ENCODE measurements at regions not wholly inside any gene's neighbourhood (a gene's known extent, or its start where the extent isn't known, plus 50 kb on each side); places are given as distances from the start of the nearest gene placed in this dataset.

DNA sequence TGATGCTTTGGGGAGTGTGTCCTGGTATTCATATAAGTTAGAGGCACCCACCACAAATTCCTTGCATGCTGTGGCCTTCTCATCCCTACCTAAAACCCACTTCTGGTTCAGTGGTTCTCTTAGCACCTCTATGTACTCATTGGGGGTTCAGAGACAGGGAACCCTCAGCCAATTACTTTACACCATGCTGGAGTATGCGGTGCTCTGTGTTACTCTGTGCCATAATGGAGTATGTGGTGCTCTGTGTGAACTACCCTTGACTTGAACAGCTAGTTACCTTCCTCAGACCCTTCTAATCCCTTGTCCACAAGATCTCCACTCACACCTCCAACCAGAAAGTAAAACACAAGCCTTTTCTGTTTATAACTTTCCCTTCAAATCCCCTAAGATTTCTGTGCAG, 172.5 kb upstream of the E2F7 start:
- no peaks in the 10 kb centered on the region for H4K20me1 ChIP-seq (ENCODE audit: insufficient read depth)
- WGBS (ENCODE audit: low lambda C conversion rate), result 17% methylated on average over 1 of the region's 1 CpG
- no peak overlapping the region for H3K9ac ChIP-seq
- H3K79me2 ChIP-seq (ENCODE audit: insufficient read depth), result no peaks in the 10 kb centered on the region
- H3K9me2 ChIP-seq, result no peaks in the 10 kb centered on the region
- H3K4me3 ChIP-seq (ENCODE audit: low read depth in 2 of 2, low read length in 1 of 2), result no peak overlapping the region
- H3K4me1 ChIP-seq (ENCODE audit: control insufficient read depth in 1 of 2, insufficient read depth in 2 of 2, low read depth in 1 of 2, low read length in 1 of 2), result no peaks in the 10 kb centered on the region
- no peak overlapping the region for H3K27ac ChIP-seq (ENCODE audit: low read depth in 2 of 2, low read length in 1 of 2)
- no peaks in the 10 kb centered on the region for H3K27me3 ChIP-seq (ENCODE audit: insufficient read depth)
- H3F3A ChIP-seq (replicated peaks; ENCODE audit: insufficient read depth), result no peaks in the 10 kb centered on the region
- ChIA-PET POLR2A (no interaction called here), CTCF (no interaction called here)
- H3K9me3 ChIP-seq, result no peaks in the 10 kb centered on the region
- no peak for DNase-seq
- TF ChIP-seq NRF1 (IDR thresholded peaks at IDR 0.05; ENCODE audit: low read depth, low read length) (no peak), EP300 (IDR thresholded peaks at IDR 0.05; ENCODE audit: borderline replicate concordance in 1 of 2, low read depth in 1 of 2, low read length in 1 of 2) (no peak), NFIC (IDR thresholded peaks at IDR 0.05; ENCODE audit: borderline replicate concordance) (no peak), MEF2A (IDR thresholded peaks at IDR 0.05; ENCODE audit: borderline replicate concordance, low read depth) (no peak), YY1 (IDR thresholded peaks at IDR 0.05; ENCODE audit: low read depth) (no peak), FOSL2 (IDR thresholded peaks at IDR 0.05; ENCODE audit: borderline replicate concordance, low read depth) (no peak), ELF1 (IDR thresholded peaks at IDR 0.05) (no peak), POLR2AphosphoS5 (IDR thresholded peaks at IDR 0.05; ENCODE audit: low read depth, low read length) (no peak)
- TF ChIP-seq, protein P1, sequence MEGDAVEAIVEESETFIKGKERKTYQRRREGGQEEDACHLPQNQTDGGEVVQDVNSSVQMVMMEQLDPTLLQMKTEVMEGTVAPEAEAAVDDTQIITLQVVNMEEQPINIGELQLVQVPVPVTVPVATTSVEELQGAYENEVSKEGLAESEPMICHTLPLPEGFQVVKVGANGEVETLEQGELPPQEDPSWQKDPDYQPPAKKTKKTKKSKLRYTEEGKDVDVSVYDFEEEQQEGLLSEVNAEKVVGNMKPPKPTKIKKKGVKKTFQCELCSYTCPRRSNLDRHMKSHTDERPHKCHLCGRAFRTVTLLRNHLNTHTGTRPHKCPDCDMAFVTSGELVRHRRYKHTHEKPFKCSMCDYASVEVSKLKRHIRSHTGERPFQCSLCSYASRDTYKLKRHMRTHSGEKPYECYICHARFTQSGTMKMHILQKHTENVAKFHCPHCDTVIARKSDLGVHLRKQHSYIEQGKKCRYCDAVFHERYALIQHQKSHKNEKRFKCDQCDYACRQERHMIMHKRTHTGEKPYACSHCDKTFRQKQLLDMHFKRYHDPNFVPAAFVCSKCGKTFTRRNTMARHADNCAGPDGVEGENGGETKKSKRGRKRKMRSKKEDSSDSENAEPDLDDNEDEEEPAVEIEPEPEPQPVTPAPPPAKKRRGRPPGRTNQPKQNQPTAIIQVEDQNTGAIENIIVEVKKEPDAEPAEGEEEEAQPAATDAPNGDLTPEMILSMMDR (IDR thresholded peaks at IDR 0.05), result no peak
- H3K36me3 ChIP-seq (replicated peaks in 1 of 2; ENCODE audit: control insufficient read depth in 1 of 2, insufficient read depth in 2 of 2, low read length in 1 of 2), result no peaks in the 10 kb centered on the region
- H2AFZ ChIP-seq (ENCODE audit: low read depth), result no peak overlapping the region
- H3K4me2 ChIP-seq, result no peak overlapping the region

GRCh38 chr12:77236066-77236465, 170.7 kb upstream of the E2F7 start:
- POLR2A ChIA-PET, result no interaction called here
- H3K9ac ChIP-seq, result no peak overlapping the region
- H3K4me1 ChIP-seq (ENCODE audit: control insufficient read depth in 1 of 2, insufficient read depth in 2 of 2, low read depth in 1 of 2, low read length in 1 of 2), result peaks cover under 1 to 11% of the 10 kb centered on the region in 2 experiments; a peak in 3 of 4 replicates
- TF ChIP-seq, protein P1 (IDR thresholded peaks at IDR 0.05), result no peak
- TF ChIP-seq, protein P2, sequence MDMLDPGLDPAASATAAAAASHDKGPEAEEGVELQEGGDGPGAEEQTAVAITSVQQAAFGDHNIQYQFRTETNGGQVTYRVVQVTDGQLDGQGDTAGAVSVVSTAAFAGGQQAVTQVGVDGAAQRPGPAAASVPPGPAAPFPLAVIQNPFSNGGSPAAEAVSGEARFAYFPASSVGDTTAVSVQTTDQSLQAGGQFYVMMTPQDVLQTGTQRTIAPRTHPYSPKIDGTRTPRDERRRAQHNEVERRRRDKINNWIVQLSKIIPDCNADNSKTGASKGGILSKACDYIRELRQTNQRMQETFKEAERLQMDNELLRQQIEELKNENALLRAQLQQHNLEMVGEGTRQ (IDR thresholded peaks at IDR 0.05; ENCODE audit: borderline replicate concordance, low read depth, low read length), result no peak
- TF ChIP-seq CHD2 (IDR thresholded peaks at IDR 0.05; ENCODE audit: low read length, partially characterized antibody), result no peak
- TF ChIP-seq GATA2 (CRISPR knock-in tag; IDR thresholded peaks at IDR 0.05), result no peak
- TF ChIP-seq USF1 (IDR thresholded peaks at IDR 0.05; ENCODE audit: borderline replicate concordance, low read depth), result no peak
- TF ChIP-seq GABPA (IDR thresholded peaks at IDR 0.05; ENCODE audit: low read depth), result no peak
- no peak for TF ChIP-seq MXI1 (IDR thresholded peaks at IDR 0.05; ENCODE audit: low read depth, low read length)
- TF ChIP-seq YY1 (IDR thresholded peaks at IDR 0.05; ENCODE audit: low read depth), result no peak
- TF ChIP-seq, protein P3, sequence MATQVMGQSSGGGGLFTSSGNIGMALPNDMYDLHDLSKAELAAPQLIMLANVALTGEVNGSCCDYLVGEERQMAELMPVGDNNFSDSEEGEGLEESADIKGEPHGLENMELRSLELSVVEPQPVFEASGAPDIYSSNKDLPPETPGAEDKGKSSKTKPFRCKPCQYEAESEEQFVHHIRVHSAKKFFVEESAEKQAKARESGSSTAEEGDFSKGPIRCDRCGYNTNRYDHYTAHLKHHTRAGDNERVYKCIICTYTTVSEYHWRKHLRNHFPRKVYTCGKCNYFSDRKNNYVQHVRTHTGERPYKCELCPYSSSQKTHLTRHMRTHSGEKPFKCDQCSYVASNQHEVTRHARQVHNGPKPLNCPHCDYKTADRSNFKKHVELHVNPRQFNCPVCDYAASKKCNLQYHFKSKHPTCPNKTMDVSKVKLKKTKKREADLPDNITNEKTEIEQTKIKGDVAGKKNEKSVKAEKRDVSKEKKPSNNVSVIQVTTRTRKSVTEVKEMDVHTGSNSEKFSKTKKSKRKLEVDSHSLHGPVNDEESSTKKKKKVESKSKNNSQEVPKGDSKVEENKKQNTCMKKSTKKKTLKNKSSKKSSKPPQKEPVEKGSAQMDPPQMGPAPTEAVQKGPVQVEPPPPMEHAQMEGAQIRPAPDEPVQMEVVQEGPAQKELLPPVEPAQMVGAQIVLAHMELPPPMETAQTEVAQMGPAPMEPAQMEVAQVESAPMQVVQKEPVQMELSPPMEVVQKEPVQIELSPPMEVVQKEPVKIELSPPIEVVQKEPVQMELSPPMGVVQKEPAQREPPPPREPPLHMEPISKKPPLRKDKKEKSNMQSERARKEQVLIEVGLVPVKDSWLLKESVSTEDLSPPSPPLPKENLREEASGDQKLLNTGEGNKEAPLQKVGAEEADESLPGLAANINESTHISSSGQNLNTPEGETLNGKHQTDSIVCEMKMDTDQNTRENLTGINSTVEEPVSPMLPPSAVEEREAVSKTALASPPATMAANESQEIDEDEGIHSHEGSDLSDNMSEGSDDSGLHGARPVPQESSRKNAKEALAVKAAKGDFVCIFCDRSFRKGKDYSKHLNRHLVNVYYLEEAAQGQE (IDR thresholded peaks at IDR 0.05; ENCODE audit: low read depth, low read length), result no peak
- no peak for TF ChIP-seq EZH2phosphoT487 (IDR thresholded peaks at IDR 0.05; ENCODE audit: borderline replicate concordance, low read depth)
- no peak for TF ChIP-seq SMC3 (IDR thresholded peaks at IDR 0.05; ENCODE audit: low read depth, low read length)

More at GRCh38 chr12:77236066-77236465, 170.7 kb upstream of the E2F7 start:
- Histone ChIP-seq H3K27ac (ENCODE audit: low read depth in 2 of 2, low read length in 1 of 2) (no peak overlapping the region), H3K36me3 (replicated peaks in 1 of 2; ENCODE audit: control insufficient read depth in 1 of 2, insufficient read depth in 2 of 2, low read length in 1 of 2) (no peaks in the 10 kb centered on the region), H3K4me2 (no peak overlapping the region), H3F3A (replicated peaks; ENCODE audit: insufficient read depth) (peaks cover 7% of the 10 kb centered on the region), H3K9me3 (no peaks in the 10 kb centered on the region), H3K9me2 (no peaks in the 10 kb centered on the region), H3K4me3 (ENCODE audit: low read depth in 2 of 2, low read length in 1 of 2) (no peak overlapping the region), H2AFZ (ENCODE audit: low read depth) (no peak overlapping the region), H4K20me1 (ENCODE audit: insufficient read depth) (no peaks in the 10 kb centered on the region), H3K79me2 (ENCODE audit: insufficient read depth) (no peaks in the 10 kb centered on the region), H3K27me3 (ENCODE audit: insufficient read depth) (no peaks in the 10 kb centered on the region)
- CTCF ChIA-PET, result no interaction called here
- no peak for DNase-seq
